MM.1S (cell line): ENCODE measurements at regions not wholly inside any gene's neighbourhood (a gene's known extent, or its start where the extent isn't known, plus 50 kb on each side); places are given as distances from the start of the nearest gene placed in this dataset.

Source experiments
- DNase-seq: peaks from one replicate; pipeline ENCODE4 v3.0.0-alpha.2; 2015
- H2AFZ ChIP-seq: fragments of 300-600 bp; sonication (generic); 2 replicates; pipeline ENCODE4 v1.6.0; 2016; ENCODE audit warnings: antibody characterized with exemption, low read length
- H3F3A ChIP-seq: fragments of 300-600 bp; sonication (generic); 2 replicates; pipeline ENCODE4 v1.6.1; 2016; ENCODE audit warnings: mild to moderate bottlenecking, antibody characterized with exemption, low read length, moderate library complexity, mixed read lengths; ENCODE audit not compliant: insufficient read depth
- H3K27ac ChIP-seq: fragments of 300-600 bp; sonication (generic); 2 replicates; pipeline ENCODE4 v1.5.1; 2016; ENCODE audit warnings: mild to moderate bottlenecking, low read length
- H3K27me3 ChIP-seq: fragments of 300-600 bp; sonication (generic); replicated peaks from 2 replicates; pipeline ENCODE4 v1.6.0; 2016; ENCODE audit warnings: low read length; ENCODE audit not compliant: insufficient read depth
- H3K36me3 ChIP-seq: fragments of 300-600 bp; sonication (generic); replicated peaks from 2 replicates; pipeline ENCODE4 v1.6.1; 2016; ENCODE audit warnings: mild to moderate bottlenecking, low read length, mixed read lengths; ENCODE audit not compliant: insufficient read depth
- H3K4me1 ChIP-seq: fragments of 300-600 bp; sonication (generic); 2 replicates; pipeline ENCODE4 v1.6.1; 2016; ENCODE audit warnings: low read length, mixed read lengths
- H3K4me2 ChIP-seq: fragments of 300-600 bp; sonication (generic); 2 replicates; pipeline ENCODE4 v1.6.0; 2016; ENCODE audit warnings: low read depth, low read length
- H3K4me3 ChIP-seq: fragments of 300-600 bp; sonication (generic); 2 replicates; pipeline ENCODE4 v1.5.1; 2016; ENCODE audit warnings: low read length, mixed read lengths
- H3K79me2 ChIP-seq: fragments of 300-600 bp; sonication (generic); 2 replicates; pipeline ENCODE4 v1.6.1; 2016; ENCODE audit warnings: mixed run types, low read length, mixed read lengths
- H3K9ac ChIP-seq: fragments of 300-600 bp; sonication (generic); 2 replicates; pipeline ENCODE4 v1.6.1; 2016; ENCODE audit warnings: low read length, mixed read lengths
- H3K9me2 ChIP-seq: fragments of 300-600 bp; sonication (generic); replicated peaks from 2 replicates; pipeline ENCODE4 v1.6.1; 2016; ENCODE audit warnings: mild to moderate bottlenecking, low read length, mixed read lengths; ENCODE audit not compliant: insufficient read depth
- H3K9me3 ChIP-seq: fragments of 300-600 bp; sonication (generic); replicated peaks from 2 replicates; pipeline ENCODE4 v1.6.1; 2016; ENCODE audit warnings: mild to moderate bottlenecking, low read length, mixed read lengths; ENCODE audit not compliant: insufficient read depth
- H4K20me1 ChIP-seq: fragments of 300-600 bp; sonication (generic); 2 replicates; pipeline ENCODE4 v1.6.1; 2016; ENCODE audit warnings: mild to moderate bottlenecking, low read length, moderate library complexity, mixed read lengths; ENCODE audit not compliant: insufficient read depth
- CTCF ChIP-seq: fragments of 300-600 bp; sonication (generic); IDR thresholded peaks from 2 replicates; pipeline ENCODE4 v1.5.1; 2016; ENCODE audit warnings: antibody characterized with exemption, low read length, mixed read lengths
- EZH2 ChIP-seq: fragments of 300-600 bp; sonication (generic); optimal IDR thresholded peaks from 2 replicates; pipeline ENCODE3; 2017; ENCODE audit warnings: low read depth, mild to moderate bottlenecking, antibody characterized with exemption, low read length, mixed read lengths
- EZH2phosphoT487 ChIP-seq: fragments of 300-600 bp; sonication (generic); IDR thresholded peaks from 2 replicates; pipeline ENCODE4 v1.6.1; 2018; ENCODE audit warnings: antibody characterized with exemption, low read length

DNA sequence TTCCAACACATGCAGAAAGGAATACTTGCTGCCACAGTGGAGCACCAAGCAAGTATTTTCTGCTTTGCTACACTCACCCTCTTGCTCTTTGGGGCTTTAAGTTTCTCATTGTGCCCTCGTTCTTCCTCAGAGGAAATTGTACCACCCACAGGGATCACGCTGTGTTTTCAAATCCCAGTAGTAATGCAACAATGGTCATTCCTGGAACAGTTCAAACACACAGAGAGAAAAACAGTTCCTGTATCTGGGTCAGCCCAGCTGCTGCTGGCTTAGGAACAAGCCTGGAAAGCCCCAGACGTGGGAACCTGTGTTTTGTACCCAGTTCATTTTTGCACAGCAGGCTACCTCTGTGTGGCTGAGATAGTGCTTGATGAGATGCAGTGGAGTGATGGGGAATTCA, 907.8 kb downstream of the STPG2 start:
- no peaks in the 10 kb centered on the region for H3K27me3 ChIP-seq
- H3K9me3 ChIP-seq = no peaks in the 10 kb centered on the region
- DNase-seq = no peak
- 0 out of 2 replicates have a peak, but pooled peaks cover 3% of the 10 kb centered on the region for H3F3A ChIP-seq
- no peak overlapping the region for H3K4me2 ChIP-seq
- no peak overlapping the region for H2AFZ ChIP-seq
- no peak overlapping the region for H3K4me3 ChIP-seq
- no peak overlapping the region for H3K27ac ChIP-seq
- H3K79me2 ChIP-seq = no peaks in the 10 kb centered on the region
- H3K9ac ChIP-seq = no peak overlapping the region
- TF ChIP-seq EZH2phosphoT487 = no peak
- no peak for TF ChIP-seq EZH2
- no peak for TF ChIP-seq CTCF
- no peaks in the 10 kb centered on the region for H4K20me1 ChIP-seq
- H3K4me1 ChIP-seq = peaks cover 19% of the 10 kb centered on the region
- H3K9me2 ChIP-seq = no peaks in the 10 kb centered on the region
- no peaks in the 10 kb centered on the region for H3K36me3 ChIP-seq

GRCh38 chr4:97238956-97239666, 904.2 kb downstream of the STPG2 start:
- Histone ChIP-seq H3F3A (0 out of 2 replicates have a peak, but pooled peaks cover 3% of the 10 kb centered on the region), H3K4me1 (peaks cover 19% of the 10 kb centered on the region), H3K9ac (no peak overlapping the region), H3K4me2 (peak overlapping the region; percentile 49), H3K27ac (peak overlapping the region; percentile 44; the same call in 1 of the 2 replicates), H3K79me2 (no peaks in the 10 kb centered on the region), H3K4me3 (no peak overlapping the region), H3K27me3 (no peaks in the 10 kb centered on the region), H4K20me1 (no peaks in the 10 kb centered on the region), H2AFZ (peak overlapping the region; percentile 41; the same call in 1 of the 2 replicates), H3K9me2 (no peaks in the 10 kb centered on the region), H3K36me3 (no peaks in the 10 kb centered on the region), H3K9me3 (no peaks in the 10 kb centered on the region)
- peak; percentile 53 for DNase-seq
- no peak for TF ChIP-seq EZH2phosphoT487
- TF ChIP-seq CTCF = no peak
- no peak for TF ChIP-seq EZH2

DNA sequence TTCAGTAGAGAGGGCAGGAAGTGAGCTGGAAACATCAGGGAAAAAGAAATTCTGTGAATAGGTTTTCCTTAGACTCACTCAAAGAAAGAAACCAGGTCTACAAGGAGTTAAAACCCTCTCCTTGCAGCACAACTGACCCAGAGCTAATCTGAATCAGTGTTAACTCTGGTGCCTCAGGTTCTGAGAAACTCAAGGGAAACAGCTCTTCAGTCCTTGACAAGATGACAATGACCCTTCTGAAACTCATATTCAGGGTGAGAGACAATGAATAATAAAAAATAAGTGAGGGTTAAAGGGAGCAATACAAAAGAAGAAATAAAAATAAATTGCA, 903.6 kb downstream of the STPG2 start:
- Histone ChIP-seq H3K4me2 (peak overlapping the region; percentile 49), H3K36me3 (no peaks in the 10 kb centered on the region), H3K9me3 (no peaks in the 10 kb centered on the region)

More for the DNA sequence above, 903.6 kb downstream of the STPG2 start:
- Histone ChIP-seq H3K9ac (no peak overlapping the region), H3K4me1 (peaks cover 19% of the 10 kb centered on the region), H3K9me2 (no peaks in the 10 kb centered on the region), H4K20me1 (no peaks in the 10 kb centered on the region), H3K27ac (peak overlapping the region; percentile 44; the same call in 1 of the 2 replicates), H3F3A (0 out of 2 replicates have a peak, but pooled peaks cover 3% of the 10 kb centered on the region), H3K27me3 (no peaks in the 10 kb centered on the region), H3K4me3 (no peak overlapping the region), H2AFZ (0 out of 2 replicates have a peak overlapping the region, but pooled peaks have one; percentile 41), H3K79me2 (no peaks in the 10 kb centered on the region)
- peak; percentile 22 for DNase-seq
- TF ChIP-seq EZH2phosphoT487 (no peak), CTCF (no peak), EZH2 (no peak)
